Fibroblast of lung (primary cell): ENCODE measurements at regions not wholly inside any gene's neighbourhood (a gene's known extent, or its start where the extent isn't known, plus 50 kb on each side); places are given as distances from the start of the nearest gene placed in this dataset.

ENCODE experiments used
- EZH2 ChIP-seq: IDR thresholded peaks from 2 replicates; pipeline ENCODE4 v1.5.1; 2012; ENCODE audit warnings: low read length, control low read depth, mild to moderate bottlenecking; ENCODE audit errors: missing control alignments
- TF ChIP-seq, protein P1 (sequence below), 2 donors: IDR thresholded peaks in 1 of 2; conservative IDR thresholded peaks in 1 of 2; 1 replicate in 1 of 2; 2 replicates in 1 of 2; pipeline ENCODE4 v1.5.1; 2011 to 2012; ENCODE audit warnings: low read length in 2 of 2, control low read depth in 1 of 2, inconsistent platforms in 1 of 2, low read depth in 1 of 2, mild to moderate bottlenecking in 1 of 2

- TF ChIP-seq, protein P1, sequence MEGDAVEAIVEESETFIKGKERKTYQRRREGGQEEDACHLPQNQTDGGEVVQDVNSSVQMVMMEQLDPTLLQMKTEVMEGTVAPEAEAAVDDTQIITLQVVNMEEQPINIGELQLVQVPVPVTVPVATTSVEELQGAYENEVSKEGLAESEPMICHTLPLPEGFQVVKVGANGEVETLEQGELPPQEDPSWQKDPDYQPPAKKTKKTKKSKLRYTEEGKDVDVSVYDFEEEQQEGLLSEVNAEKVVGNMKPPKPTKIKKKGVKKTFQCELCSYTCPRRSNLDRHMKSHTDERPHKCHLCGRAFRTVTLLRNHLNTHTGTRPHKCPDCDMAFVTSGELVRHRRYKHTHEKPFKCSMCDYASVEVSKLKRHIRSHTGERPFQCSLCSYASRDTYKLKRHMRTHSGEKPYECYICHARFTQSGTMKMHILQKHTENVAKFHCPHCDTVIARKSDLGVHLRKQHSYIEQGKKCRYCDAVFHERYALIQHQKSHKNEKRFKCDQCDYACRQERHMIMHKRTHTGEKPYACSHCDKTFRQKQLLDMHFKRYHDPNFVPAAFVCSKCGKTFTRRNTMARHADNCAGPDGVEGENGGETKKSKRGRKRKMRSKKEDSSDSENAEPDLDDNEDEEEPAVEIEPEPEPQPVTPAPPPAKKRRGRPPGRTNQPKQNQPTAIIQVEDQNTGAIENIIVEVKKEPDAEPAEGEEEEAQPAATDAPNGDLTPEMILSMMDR (conservative IDR thresholded peaks at IDR 0.05 in 1 of 2, IDR thresholded peaks at IDR 0.05 in 1 of 2; ENCODE audit: low read depth in 1 of 2, low read length in 2 of 2): no peak
- no peak for TF ChIP-seq EZH2
Measured at GRCh38 chr4:96406742-96407141, 566.8 kb downstream of the PDHA2 start.
